Spinal cord (tissue), 9 donors: ENCODE measurements at regions not wholly inside any gene's neighbourhood (a gene's known extent, or its start where the extent isn't known, plus 50 kb on each side); places are given as distances from the start of the nearest gene placed in this dataset.

Source experiments
- DNase-seq, 6 donors: peaks; one replicate each; pipeline versions ENCODE4 v3.0.0 to v3.0.0-alpha.2; 2013 to 2015; ENCODE audit warnings: low spot score in 6 of 6, low read depth in 4 of 6
- H3K27ac ChIP-seq: one replicate; pipeline ENCODE4 v1.5.1; 2013; ENCODE audit warnings: low read depth, low read length, control low read depth
- H3K27me3 ChIP-seq: one replicate; pipeline ENCODE4 v1.6.1; 2013; ENCODE audit warnings: low read length; ENCODE audit not compliant: control insufficient read depth, insufficient read depth
- H3K36me3 ChIP-seq: one replicate; pipeline ENCODE4 v1.6.1; 2013; ENCODE audit warnings: low read length; ENCODE audit not compliant: control insufficient read depth, insufficient read depth
- H3K4me1 ChIP-seq: one replicate; pipeline ENCODE4 v1.6.1; 2013; ENCODE audit warnings: low read length; ENCODE audit not compliant: control insufficient read depth, insufficient read depth
- H3K4me3 ChIP-seq: one replicate; pipeline ENCODE4 v1.5.1; 2013; ENCODE audit warnings: low read depth, low read length, control low read depth
- H3K9me3 ChIP-seq: one replicate; pipeline ENCODE4 v1.6.1; 2013; ENCODE audit warnings: low read length; ENCODE audit not compliant: control insufficient read depth, insufficient read depth
- WGBS: methylation state at CpG from one replicate; pipeline ENCODE4 v1.1.5; 2013; ENCODE audit warnings: missing lambda C conversion rate; ENCODE audit not compliant: insufficient coverage; 5-methylcytosine and 5-hydroxymethylcytosine counted together
- donor health status: healthy.

DNA sequence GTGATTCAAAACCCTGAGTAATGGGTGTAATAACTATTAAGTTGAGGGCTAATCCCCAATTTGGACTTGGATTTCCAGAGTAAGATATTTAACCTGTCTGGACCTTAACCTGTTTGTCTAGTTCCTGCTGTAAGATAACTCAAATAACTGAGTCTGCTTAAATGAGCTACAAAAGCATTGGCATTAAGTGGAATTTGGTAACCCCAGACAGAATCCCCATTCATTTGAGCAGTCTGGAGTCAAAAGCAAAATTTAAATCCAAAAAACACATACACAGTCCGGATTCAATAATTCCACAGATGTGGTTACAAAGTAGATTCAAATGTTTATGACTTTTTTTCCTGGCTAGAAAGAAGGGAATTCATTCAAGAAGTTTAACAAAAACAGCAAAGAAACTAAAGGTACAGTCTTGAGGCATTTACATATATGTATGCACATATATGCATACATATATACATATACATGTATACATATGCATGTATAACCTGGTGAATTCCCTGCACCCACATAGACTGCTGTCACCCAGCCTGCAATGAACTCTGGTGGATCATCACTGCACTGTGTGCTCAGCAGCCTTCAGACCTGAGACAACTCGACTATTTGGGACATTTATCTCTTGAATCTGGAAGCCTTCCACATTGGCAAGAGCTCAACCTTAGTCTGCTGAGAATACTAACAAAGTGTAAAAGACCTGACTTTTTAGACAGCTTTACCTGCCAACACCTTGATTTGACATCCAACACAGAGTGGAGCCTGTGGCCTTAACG lies 205.4 kb downstream of the LURAP1L start:
- DNase-seq, result no peak
- Histone ChIP-seq H3K36me3 (no peaks in the 10 kb centered on the region), H3K4me3 (no peak overlapping the region), H3K27me3 (no peaks in the 10 kb centered on the region), H3K4me1 (no peaks in the 10 kb centered on the region), H3K9me3 (no peaks in the 10 kb centered on the region), H3K27ac (no peak overlapping the region)
- WGBS, result 67% methylated on average over 1 of the region's 3 CpGs

DNA sequence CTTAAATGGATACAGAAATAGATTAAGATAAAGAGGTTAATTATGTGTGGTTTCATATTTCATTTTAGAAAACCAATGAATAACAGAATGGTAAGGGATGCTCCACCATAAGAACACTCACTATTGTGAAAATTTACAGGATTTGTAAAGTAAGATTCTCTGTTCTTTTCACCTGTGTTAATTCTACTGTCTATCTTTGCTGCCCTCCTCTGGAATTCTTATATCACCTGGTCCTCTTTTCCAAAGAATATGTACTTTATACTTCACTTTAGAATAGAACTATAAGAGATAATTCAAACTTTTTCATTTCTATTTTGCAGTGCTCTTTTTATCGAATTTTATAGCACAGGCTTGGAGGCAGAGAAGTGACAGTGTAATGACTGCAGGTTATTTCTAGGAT lies 213.4 kb downstream of the LURAP1L start:
- H3K27me3 ChIP-seq, result no peaks in the 10 kb centered on the region
- H3K36me3 ChIP-seq, result no peaks in the 10 kb centered on the region
- WGBS, result no CpG with 5 or more reads among the region's 1 CpG
- peak in 2 of 6 donors; percentile 12 to 76 for DNase-seq
- H3K4me1 ChIP-seq, result no peaks in the 10 kb centered on the region
- H3K9me3 ChIP-seq, result no peaks in the 10 kb centered on the region
- H3K27ac ChIP-seq, result no peak overlapping the region
- no peak overlapping the region for H3K4me3 ChIP-seq

DNA sequence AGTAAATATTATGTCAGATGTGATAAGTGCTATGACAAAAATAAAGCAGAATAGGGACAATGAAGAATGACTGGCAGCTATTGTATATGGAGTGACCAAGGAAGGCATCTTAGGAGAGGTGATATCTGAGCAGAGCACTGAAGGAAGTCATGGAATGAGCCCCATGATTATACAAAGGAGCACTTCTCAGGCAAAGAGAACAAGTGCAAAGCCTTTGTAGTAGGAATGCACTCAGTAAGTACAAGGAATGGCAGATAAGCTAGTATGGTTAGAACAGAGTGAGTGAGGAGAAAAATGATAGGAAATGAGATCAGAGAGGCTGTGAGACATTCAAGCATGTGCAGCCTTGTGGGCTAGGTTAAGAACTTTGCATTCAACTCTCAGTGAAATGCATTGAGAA lies 214.8 kb downstream of the LURAP1L start:
- Histone ChIP-seq H3K27me3 (no peaks in the 10 kb centered on the region), H3K36me3 (no peaks in the 10 kb centered on the region), H3K4me1 (no peaks in the 10 kb centered on the region), H3K9me3 (no peaks in the 10 kb centered on the region), H3K4me3 (no peak overlapping the region), H3K27ac (no peak overlapping the region)
- DNase-seq, result no peak

DNA sequence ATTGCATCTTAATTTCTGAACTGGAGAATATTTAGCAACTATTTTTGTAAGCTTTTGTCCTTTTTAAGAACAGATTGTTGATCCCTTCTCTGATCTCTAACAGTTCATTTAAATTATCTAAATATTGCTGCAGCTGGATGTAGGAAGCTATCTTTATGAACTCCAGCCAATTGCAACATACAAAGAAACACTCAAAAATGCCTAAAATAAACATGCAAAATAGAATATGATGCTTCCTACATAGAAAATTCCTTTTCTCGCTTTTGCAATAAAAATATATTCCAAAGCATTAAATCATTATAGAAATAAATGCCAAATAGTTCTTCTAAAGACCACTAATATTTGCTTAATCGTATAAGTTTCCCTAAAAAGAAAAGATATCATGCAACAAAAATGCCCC lies 218.6 kb downstream of the LURAP1L start:
- peak in 1 of 6 donors; percentile 13 for DNase-seq
- no peaks in the 10 kb centered on the region for H3K4me1 ChIP-seq
- WGBS, result no CpG with 5 or more reads among the region's 2 CpGs
- H3K9me3 ChIP-seq, result no peaks in the 10 kb centered on the region
- no peaks in the 10 kb centered on the region for H3K36me3 ChIP-seq
- H3K27me3 ChIP-seq, result no peaks in the 10 kb centered on the region
- no peak overlapping the region for H3K27ac ChIP-seq
- no peak overlapping the region for H3K4me3 ChIP-seq

DNA sequence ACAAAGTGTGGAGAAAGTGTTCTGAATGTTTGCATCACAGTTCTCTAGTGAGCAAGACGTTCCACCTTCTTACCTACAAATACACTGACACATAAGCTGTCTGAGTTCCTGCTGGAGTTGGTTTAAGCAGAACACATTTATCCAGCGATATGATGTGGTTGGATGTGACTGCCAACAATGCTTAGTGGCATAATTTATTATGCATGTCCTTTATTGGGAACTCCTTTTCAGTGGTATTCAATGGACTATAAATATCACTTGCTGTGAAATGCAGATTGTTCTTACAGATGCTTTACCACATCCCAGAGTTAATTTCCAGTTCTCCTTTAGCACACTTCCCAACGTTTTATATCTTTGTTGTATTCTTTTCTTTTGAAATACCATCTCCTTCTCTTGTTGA lies 222.2 kb downstream of the LURAP1L start:
- Histone ChIP-seq H3K36me3 (no peaks in the 10 kb centered on the region), H3K27ac (no peak overlapping the region), H3K4me3 (no peak overlapping the region), H3K27me3 (no peaks in the 10 kb centered on the region), H3K9me3 (no peaks in the 10 kb centered on the region), H3K4me1 (no peaks in the 10 kb centered on the region)
- no CpG with 5 or more reads among the region's 3 CpGs for WGBS
- peak in 1 of 6 donors; percentile 52 for DNase-seq

DNA sequence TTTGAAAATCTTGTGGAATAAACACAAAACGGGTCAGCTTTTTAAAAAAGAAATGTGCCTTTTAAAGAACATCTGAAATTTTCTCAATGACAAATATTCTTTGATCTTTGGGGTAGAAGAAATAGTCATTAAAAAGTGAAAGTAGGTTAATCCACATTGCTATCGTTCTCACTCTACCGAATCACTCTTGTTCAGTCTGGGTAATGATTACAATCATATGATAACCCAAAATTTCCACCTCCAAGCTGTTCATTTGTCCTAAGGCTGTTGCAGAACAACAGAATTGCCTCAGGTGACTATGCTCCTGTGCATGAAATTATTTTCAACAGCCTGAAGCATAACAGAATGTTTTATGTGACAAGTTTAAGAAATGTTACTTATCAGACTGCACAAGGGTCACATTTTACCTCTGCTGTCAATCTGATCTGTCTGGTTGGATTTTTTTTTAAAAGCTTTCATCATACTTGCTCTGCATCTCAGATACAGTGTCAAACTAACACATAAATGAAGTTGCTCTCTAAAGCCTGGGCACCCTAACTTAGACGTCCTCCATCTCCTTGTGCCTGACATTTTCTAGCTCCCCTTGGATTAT lies 227.3 kb downstream of the LURAP1L start:
- WGBS, result no CpG with 5 or more reads among the region's 4 CpGs

DNA sequence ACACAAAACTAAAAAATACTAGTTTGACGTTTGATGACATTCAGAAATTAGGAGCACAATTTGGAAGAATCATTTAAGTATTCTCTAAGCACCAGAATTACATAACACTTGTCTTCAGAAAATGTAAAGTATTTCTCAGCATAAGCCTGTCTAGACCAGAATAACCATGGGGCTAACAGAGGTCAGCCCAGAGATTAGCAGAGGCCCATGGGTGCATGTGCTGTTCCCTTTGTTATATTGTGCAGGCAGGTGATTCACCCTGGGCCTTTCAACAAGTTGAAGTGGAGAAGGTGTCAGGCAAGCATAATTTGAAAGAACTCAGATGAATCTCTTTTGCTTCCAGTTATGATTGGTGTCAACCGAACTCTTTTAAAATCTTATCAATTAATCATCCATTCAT lies 227.9 kb downstream of the LURAP1L start:
- H3K4me1 ChIP-seq, result no peaks in the 10 kb centered on the region
- H3K27me3 ChIP-seq, result no peaks in the 10 kb centered on the region
- no peak overlapping the region for H3K27ac ChIP-seq
- DNase-seq, result no peak
- H3K4me3 ChIP-seq, result no peak overlapping the region
- no peaks in the 10 kb centered on the region for H3K9me3 ChIP-seq
- no CpG with 5 or more reads among the region's 2 CpGs for WGBS
- no peaks in the 10 kb centered on the region for H3K36me3 ChIP-seq

More for the DNA sequence above, 227.3 kb downstream of the LURAP1L start:
- Histone ChIP-seq H3K27ac (no peak overlapping the region), H3K27me3 (no peaks in the 10 kb centered on the region), H3K4me3 (no peak overlapping the region), H3K36me3 (no peaks in the 10 kb centered on the region), H3K9me3 (no peaks in the 10 kb centered on the region), H3K4me1 (no peaks in the 10 kb centered on the region)
- no peak for DNase-seq

DNA sequence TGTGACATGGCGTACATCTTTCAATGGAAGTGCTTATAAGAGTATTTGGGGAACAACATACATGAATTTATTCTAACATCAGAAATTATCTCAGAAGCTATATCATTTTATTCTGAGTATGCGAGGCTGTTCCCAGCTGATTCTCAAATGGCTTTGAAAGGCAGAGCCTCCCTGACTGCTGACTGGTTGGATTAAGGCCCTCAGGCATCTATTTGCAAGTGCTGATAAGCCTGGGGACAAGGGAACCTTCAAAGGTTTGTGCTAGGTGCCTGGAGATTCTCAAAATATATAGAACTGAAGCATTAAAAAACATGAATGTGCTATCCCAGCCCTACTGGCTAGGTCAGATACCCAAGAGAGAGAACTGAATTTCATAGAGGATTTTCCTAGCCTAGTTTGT lies 235.1 kb downstream of the LURAP1L start:
- no peak overlapping the region for H3K4me3 ChIP-seq
- H3K27ac ChIP-seq, result no peak overlapping the region
- no peaks in the 10 kb centered on the region for H3K4me1 ChIP-seq
- WGBS, result 83% methylated on average over 1 of the region's 2 CpGs
- peaks cover 1% of the 10 kb centered on the region for H3K9me3 ChIP-seq
- H3K36me3 ChIP-seq, result no peaks in the 10 kb centered on the region
- DNase-seq, result no peak
- no peaks in the 10 kb centered on the region for H3K27me3 ChIP-seq

DNA sequence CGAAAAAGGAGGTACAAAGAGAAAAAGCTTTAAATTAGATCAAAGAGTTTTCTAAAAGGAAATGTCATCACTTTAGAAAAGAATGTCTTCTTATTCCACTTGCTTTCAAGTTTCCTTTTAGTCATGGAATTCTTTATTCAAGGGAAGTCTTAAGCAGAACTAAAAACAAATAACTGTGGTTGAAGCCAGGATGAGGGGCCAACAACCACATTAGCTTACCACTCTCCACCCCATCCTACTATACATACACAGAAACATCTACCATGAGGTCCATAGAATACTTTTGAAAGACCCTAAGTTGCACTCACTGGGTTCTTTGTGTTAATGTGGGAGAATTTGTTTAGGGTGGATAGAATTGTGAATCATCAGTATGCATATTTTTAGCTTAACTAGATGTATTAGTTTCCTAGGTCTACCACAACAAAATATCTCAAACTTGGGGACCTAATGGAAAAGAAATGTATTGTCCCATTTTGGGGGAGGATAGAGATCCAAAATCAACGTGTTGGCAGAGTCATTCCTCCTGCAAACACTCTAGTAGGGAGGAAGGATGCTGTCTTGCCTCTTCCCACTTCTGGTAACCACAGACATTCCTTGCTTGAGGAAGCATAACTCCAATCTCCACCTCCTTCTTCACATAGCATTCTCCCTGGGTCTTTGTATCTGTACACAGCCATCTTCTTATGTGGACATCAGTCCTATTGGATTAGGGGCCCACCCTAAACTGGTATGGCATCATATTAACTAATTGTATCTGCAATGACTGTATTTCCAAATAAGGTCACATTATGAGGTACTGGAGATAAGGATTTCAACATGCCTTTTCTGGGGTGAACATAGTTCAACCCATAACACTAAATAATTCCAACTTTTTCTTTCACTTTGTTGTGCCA lies 239.4 kb downstream of the LURAP1L start:
- WGBS, result no CpG with 5 or more reads among the region's 2 CpGs
- Histone ChIP-seq H3K27me3 (no peaks in the 10 kb centered on the region), H3K4me3 (no peak overlapping the region), H3K9me3 (peaks cover 1% of the 10 kb centered on the region), H3K36me3 (no peaks in the 10 kb centered on the region), H3K4me1 (no peaks in the 10 kb centered on the region), H3K27ac (no peak overlapping the region)
- no peak for DNase-seq
